ENCODE measurements at regions not wholly inside any gene's neighbourhood (a gene's known extent, or its start where the extent isn't known, plus 50 kb on each side); places are given as distances from the start of the nearest gene placed in this dataset.

DNA sequence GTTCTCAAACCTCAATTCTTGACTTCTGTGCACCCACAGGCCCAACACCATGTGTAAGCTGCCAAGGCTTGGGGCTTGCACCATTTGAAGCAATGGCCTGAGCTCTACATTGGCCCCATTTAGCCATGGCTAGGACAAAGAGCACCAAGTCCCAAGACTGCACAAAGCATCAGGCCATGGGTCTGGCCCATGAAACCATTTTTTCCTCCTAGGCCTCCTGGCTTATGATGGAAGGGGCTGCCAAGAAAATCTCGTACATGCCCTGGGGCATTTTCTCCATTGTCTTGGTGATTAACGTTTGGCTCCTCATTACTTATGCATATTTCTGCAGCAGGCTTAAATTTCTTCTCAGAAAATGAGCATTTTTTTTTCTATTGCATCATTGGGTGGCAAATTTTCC is 1128.7 kb upstream of the ADGRB3 start:
- Histone ChIP-seq H3K27me3 (replicated peaks; ENCODE audit: insufficient read depth) (no peaks in the 10 kb centered on the region), H3K27ac (no peak overlapping the region), H3K4me1 (ENCODE audit: control insufficient read depth in 1 of 2, low read depth in 2 of 2) (no peaks in the 10 kb centered on the region), H3K36me3 (no peaks in the 10 kb centered on the region), H3K4me3 (no peak overlapping the region), H3K9me3 (no peaks in the 10 kb centered on the region)
- DNase-seq (ENCODE audit: low spot score) (no peak), ATAC-seq (ENCODE audit: insufficient number of reproducible peaks, low FRiP score, low read depth) (no peak)
- no peak for TF ChIP-seq CTCF (IDR thresholded peaks at IDR 0.05)

DNA sequence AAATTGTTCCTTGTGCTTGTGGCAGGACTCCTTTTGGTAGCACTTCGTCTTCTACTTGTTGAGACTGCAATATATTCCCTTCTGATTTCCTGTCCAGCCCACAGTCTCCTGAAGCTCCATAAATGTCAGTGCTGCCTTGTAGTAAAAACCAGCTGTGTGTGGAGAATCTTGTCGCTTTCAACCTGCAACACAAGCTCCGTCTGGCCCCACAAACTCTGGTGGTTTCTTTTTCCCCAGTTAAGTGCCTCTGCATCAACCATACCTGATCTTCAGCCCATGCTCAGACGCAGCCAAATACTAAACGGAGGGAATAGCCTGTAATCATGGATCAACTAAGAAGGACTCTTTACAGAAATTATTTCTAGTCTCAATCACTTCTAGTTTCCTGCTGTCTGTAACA is 1133.3 kb upstream of the ADGRB3 start:
- Histone ChIP-seq H3K27ac (no peak overlapping the region), H3K27me3 (replicated peaks; ENCODE audit: insufficient read depth) (no peaks in the 10 kb centered on the region), H3K4me3 (no peak overlapping the region), H3K36me3 (no peaks in the 10 kb centered on the region), H3K9me3 (no peaks in the 10 kb centered on the region), H3K4me1 (ENCODE audit: control insufficient read depth in 1 of 2, low read depth in 2 of 2) (no peaks in the 10 kb centered on the region)
- no peak for TF ChIP-seq CTCF (IDR thresholded peaks at IDR 0.05)
- DNase-seq (ENCODE audit: low spot score) (no peak), ATAC-seq (ENCODE audit: insufficient number of reproducible peaks, low FRiP score, low read depth) (no peak)

- ATAC-seq (ENCODE audit: insufficient number of reproducible peaks, low FRiP score, low read depth) = no peak
These were observed 1137.3 kb upstream of the ADGRB3 start for GRCh38 chr6:67497749-67498148.

DNA sequence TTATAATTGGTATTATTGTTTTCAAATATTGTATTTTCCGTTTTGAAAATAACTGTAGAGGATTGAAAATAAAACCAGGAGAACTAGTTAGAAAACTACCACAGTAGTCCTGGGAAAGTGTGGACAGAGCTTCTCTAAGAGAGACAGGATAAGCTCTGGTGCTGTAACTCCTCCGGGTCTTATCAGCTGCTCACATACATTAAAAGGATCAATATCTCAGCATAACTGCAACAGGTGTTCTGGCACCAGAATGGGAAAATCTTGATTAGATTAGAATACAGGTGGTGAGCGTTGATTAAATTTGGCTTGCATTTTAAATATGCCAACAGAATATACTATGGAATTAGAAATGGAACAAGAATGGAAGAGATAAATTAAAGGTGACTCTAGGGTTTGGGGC is 1138.9 kb upstream of the ADGRB3 start:
- no peaks in the 10 kb centered on the region for H3K9me3 ChIP-seq
- no peak overlapping the region for H3K27ac ChIP-seq
- TF ChIP-seq CTCF (IDR thresholded peaks at IDR 0.05) = no peak
- H3K4me3 ChIP-seq = no peak overlapping the region
- ATAC-seq (ENCODE audit: insufficient number of reproducible peaks, low FRiP score, low read depth) (no peak), DNase-seq (ENCODE audit: low spot score) (no peak)
- H3K4me1 ChIP-seq (ENCODE audit: control insufficient read depth in 1 of 2, low read depth in 2 of 2) = no peaks in the 10 kb centered on the region
- no peaks in the 10 kb centered on the region for H3K36me3 ChIP-seq
- H3K27me3 ChIP-seq (replicated peaks; ENCODE audit: insufficient read depth) = no peaks in the 10 kb centered on the region

More at GRCh38 chr6:67497749-67498148, 1137.3 kb upstream of the ADGRB3 start:
- Histone ChIP-seq H3K4me1 (ENCODE audit: control insufficient read depth in 1 of 2, low read depth in 2 of 2) (no peaks in the 10 kb centered on the region), H3K9me3 (no peaks in the 10 kb centered on the region), H3K36me3 (no peaks in the 10 kb centered on the region), H3K27ac (no peak overlapping the region), H3K4me3 (no peak overlapping the region), H3K27me3 (replicated peaks; ENCODE audit: insufficient read depth) (no peaks in the 10 kb centered on the region)
- no peak for TF ChIP-seq CTCF (IDR thresholded peaks at IDR 0.05)
- no peak for DNase-seq (ENCODE audit: low spot score)

- no peaks in the 10 kb centered on the region for H3K27me3 ChIP-seq (replicated peaks; ENCODE audit: insufficient read depth)
- H3K4me3 ChIP-seq = no peak overlapping the region
- H3K9me3 ChIP-seq = no peaks in the 10 kb centered on the region
- TF ChIP-seq CTCF (IDR thresholded peaks at IDR 0.05) = no peak
- no peak for DNase-seq (ENCODE audit: low spot score)
- no peaks in the 10 kb centered on the region for H3K4me1 ChIP-seq (ENCODE audit: control insufficient read depth in 1 of 2, low read depth in 2 of 2)
- H3K36me3 ChIP-seq = no peaks in the 10 kb centered on the region
- no peak for ATAC-seq (ENCODE audit: insufficient number of reproducible peaks, low FRiP score, low read depth)
- no peak overlapping the region for H3K27ac ChIP-seq
These were observed 1141.4 kb upstream of the ADGRB3 start for GRCh38 chr6:67493682-67494081.

Measured in thoracic aorta (tissue), 2 donors.